HepG2 (cell line): ENCODE measurements at regions not wholly inside any gene's neighbourhood (a gene's known extent, or its start where the extent isn't known, plus 50 kb on each side); places are given as distances from the start of the nearest gene placed in this dataset.

ENCODE experiments used
- ATAC-seq: fragments of 200-7000 bp; cut with Tn5 transposase; 3 replicates; pipeline ENCODE4 v1.9.1; 2020; ENCODE audit warnings: mild to moderate bottlenecking, moderate library complexity
- BruUV-seq: library from RNA; stranded (reverse); fragments of 400-500 nt; replicated peaks from 2 replicates; lab custom pipeline; 2021; lab: Mats Ljungman, UMichigan
- CTCF ChIA-PET: fragments of 300-600 bp; formaldehyde crosslinking; extraction: SDS; loops from one replicate; lab custom pipeline; 2021; ENCODE audit warnings: low total read pairs, inconsistent platforms, low intra/inter-chr PET ratio; lab: Yijun Ruan, JAX
- POLR2A ChIA-PET: fragments of 350-600 bp; sonication (Branson Sonifier 250); formaldehyde crosslinking; loops from one replicate; lab custom pipeline; 2020; ENCODE audit warnings: antibody characterized with exemption, inconsistent platforms; lab: Yijun Ruan, JAX
- DNase-seq: peaks from one replicate; pipeline ENCODE4 v3.0.0-alpha.2; 2015; ENCODE audit warnings: low spot score
- FAIRE-seq: peaks from 3 replicates; lab custom pipeline; 2011; peaks lifted over from hg19 to GRCh38; lab: Jason Lieb, UNC
- H2AFZ ChIP-seq: one replicate; pipeline ENCODE4 v1.6.1; 2011; ENCODE audit warnings: low read length, inconsistent platforms
- H3K27ac ChIP-seq: fragments of 300-600 bp; 3 replicates; pipeline ENCODE4 v1.8.0; 2011; ENCODE audit warnings: mixed run types, mild to moderate bottlenecking, mixed read lengths, low read length, inconsistent platforms; ENCODE audit not compliant: insufficient read depth; ENCODE audit errors: extremely low read length
- H3K27me3 ChIP-seq, 2 experiments: fragments of 200-600 bp in 1 of 2; 2 replicates in 1 of 2; 3 replicates in 1 of 2; pipeline versions ENCODE4 v1.6.0 to v1.8.0; 2011; ENCODE audit warnings: low read length in 2 of 2, mild to moderate bottlenecking in 2 of 2, moderate library complexity in 2 of 2, inconsistent platforms in 1 of 2; ENCODE audit not compliant: insufficient read depth in 2 of 2, control insufficient read depth in 1 of 2
- H3K36me3 ChIP-seq, 2 experiments: fragments of 200-600 bp in 1 of 2; replicated peaks in 1 of 2; 2 replicates in 1 of 2; 3 replicates in 1 of 2; pipeline versions ENCODE4 v1.5.1 to v1.8.0; 2011; ENCODE audit warnings: low read length in 2 of 2, inconsistent platforms in 1 of 2; ENCODE audit not compliant: insufficient read depth in 2 of 2, control insufficient read depth in 1 of 2
- H3K4me1 ChIP-seq: 2 replicates; pipeline ENCODE4 v1.5.1; 2012; ENCODE audit warnings: low read length, inconsistent platforms; ENCODE audit not compliant: insufficient read depth
- H3K4me2 ChIP-seq: 2 replicates; pipeline ENCODE4 v1.6.0; 2011; ENCODE audit warnings: low read depth, low read length, inconsistent platforms
- H3K4me3 ChIP-seq, 3 experiments: fragments of 200-600 bp in 1 of 3; sonication (generic), shearing (Covaris generic) in 1 of 3; replicated peaks in 1 of 3; 2 replicates each; pipeline ENCODE4 v1.5.1; 2011 to 2016; ENCODE audit warnings: low read length in 3 of 3, inconsistent platforms in 2 of 3, low read depth in 2 of 3, mild to moderate bottlenecking in 2 of 3, control low read depth in 1 of 3, mixed read lengths in 1 of 3; ENCODE audit not compliant: insufficient read depth in 1 of 3
- H3K79me2 ChIP-seq: one replicate; pipeline ENCODE4 v1.6.1; 2011; ENCODE audit warnings: low read length, inconsistent platforms; ENCODE audit not compliant: insufficient read depth
- H3K9ac ChIP-seq: 2 replicates; pipeline ENCODE4 v1.6.0; 2011; ENCODE audit warnings: mild to moderate bottlenecking, low read depth, low read length, inconsistent platforms; ENCODE audit not compliant: insufficient read depth
- H3K9me3 ChIP-seq: 2 replicates; pipeline ENCODE4 v1.5.1; 2012; ENCODE audit warnings: mild to moderate bottlenecking, low read length
- H4K20me1 ChIP-seq: 2 replicates; pipeline ENCODE4 v1.6.0; 2011; ENCODE audit warnings: inconsistent platforms, mild to moderate bottlenecking, low read length, moderate library complexity; ENCODE audit not compliant: insufficient read depth
- BRCA1 ChIP-seq: sonication (generic); formaldehyde crosslinking; IDR thresholded peaks from 2 replicates; pipeline ENCODE4 v1.4.0; 2020; ENCODE audit warnings: missing genetic modification reagents
- DNMT1 ChIP-seq: sonication (generic); formaldehyde crosslinking; IDR thresholded peaks from 2 replicates; pipeline ENCODE4 v1.5.1; 2020; ENCODE audit warnings: mild to moderate bottlenecking, missing genetic modification reagents
- FOXP1 ChIP-seq, 2 experiments: fragments of 450-650 bp in 1 of 2; IDR thresholded peaks; 2 replicates each; pipeline ENCODE4 v1.6.1; 2017 to 2018; ENCODE audit warnings: antibody characterized with exemption in 1 of 2
- ISL2 ChIP-seq: sonication (generic); formaldehyde crosslinking; IDR thresholded peaks from 2 replicates; pipeline ENCODE4 v1.5.0; 2020; ENCODE audit warnings: missing genetic modification reagents
- JDP2 ChIP-seq: sonication (generic); formaldehyde crosslinking; IDR thresholded peaks from 2 replicates; pipeline ENCODE4 v1.8.1; 2022; ENCODE audit warnings: missing genetic modification reagents, borderline replicate concordance
- KLF6 ChIP-seq: IDR thresholded peaks from 2 replicates; pipeline ENCODE4 v1.8.0; 2016; ENCODE audit warnings: missing biosample characterization, missing genetic modification reagents
- NCOA1 ChIP-seq: sonication (generic); formaldehyde crosslinking; IDR thresholded peaks from 2 replicates; pipeline ENCODE4 v1.9.0; 2021; ENCODE audit warnings: missing genetic modification reagents
- RAD51 ChIP-seq: fragments of 450-650 bp; IDR thresholded peaks from 2 replicates; pipeline ENCODE4 v1.6.1; 2016; ENCODE audit warnings: borderline replicate concordance
- RNF2 ChIP-seq: fragments of 450-650 bp; conservative IDR thresholded peaks from 2 replicates; pipeline ENCODE4 v1.6.1; 2016; ENCODE audit warnings: low read depth
- STAT5B ChIP-seq: sonication (generic); formaldehyde crosslinking; IDR thresholded peaks from 2 replicates; pipeline ENCODE4 v1.4.0; 2020; ENCODE audit warnings: missing genetic modification reagents
- TGIF2 ChIP-seq: IDR thresholded peaks from 2 replicates; pipeline ENCODE4 v1.6.1; 2016; ENCODE audit warnings: control low read depth, missing compliant biosample characterization
- ZBTB38 ChIP-seq: sonication (generic); formaldehyde crosslinking; IDR thresholded peaks from 2 replicates; pipeline ENCODE4 v1.5.1; 2020; ENCODE audit warnings: mild to moderate bottlenecking, missing genetic modification reagents
- ZNF547 ChIP-seq: sonication (generic); formaldehyde crosslinking; IDR thresholded peaks from 2 replicates; pipeline ENCODE4 v1.5.1; 2020; ENCODE audit warnings: mild to moderate bottlenecking, missing genetic modification reagents
- ZNF598 ChIP-seq: sonication (generic); formaldehyde crosslinking; IDR thresholded peaks from 2 replicates; pipeline ENCODE4 v1.5.1; 2020; ENCODE audit warnings: mild to moderate bottlenecking, missing genetic modification reagents, borderline replicate concordance
- ZNF883 ChIP-seq: sonication (generic); formaldehyde crosslinking; IDR thresholded peaks from 2 replicates; pipeline ENCODE4 v1.5.1; 2020; ENCODE audit warnings: mild to moderate bottlenecking, missing genetic modification reagents; ENCODE audit errors: not compliant biosample characterization
- WGBS: methylation state at CpG from one replicate; pipeline ENCODE4 v1.1.6; 2017; ENCODE audit warnings: low lambda C conversion rate; 5-methylcytosine and 5-hydroxymethylcytosine counted together
- in situ Hi-C: cut with HindIII; loops from 2 replicates; pipeline ENCODE4 v1.10.0; 2017; ENCODE audit warnings: low pct_unique_long_range_greater_than_20kb; ENCODE audit not compliant: extremely low pct_ligation_motif_present
- intact Hi-C: fragments of 100-400 bp; cut with micrococcal nuclease; formaldehyde crosslinking; loops from one replicate; pipeline ENCODE4 v1.10.0; 2022; ENCODE audit not compliant: unreplicated experiment
- TF ChIP-seq, protein P1 (sequence below): sonication (generic); formaldehyde crosslinking; conservative IDR thresholded peaks from 2 replicates; pipeline ENCODE4 v1.4.0; 2020; ENCODE audit warnings: missing genetic modification reagents
- TF ChIP-seq, protein P2 (sequence below): sonication (generic); formaldehyde crosslinking; IDR thresholded peaks from 2 replicates; pipeline ENCODE4 v1.4.0; 2020; ENCODE audit warnings: missing genetic modification reagents, borderline replicate concordance
- TF ChIP-seq, protein P3 (sequence below): sonication (generic); formaldehyde crosslinking; IDR thresholded peaks from 2 replicates; pipeline ENCODE4 v1.4.0; 2020; ENCODE audit warnings: missing genetic modification reagents, borderline replicate concordance
- TF ChIP-seq, protein P4 (sequence below): sonication (generic); formaldehyde crosslinking; IDR thresholded peaks from 2 replicates; pipeline ENCODE4 v1.5.0; 2020; ENCODE audit warnings: missing genetic modification reagents

DNA sequence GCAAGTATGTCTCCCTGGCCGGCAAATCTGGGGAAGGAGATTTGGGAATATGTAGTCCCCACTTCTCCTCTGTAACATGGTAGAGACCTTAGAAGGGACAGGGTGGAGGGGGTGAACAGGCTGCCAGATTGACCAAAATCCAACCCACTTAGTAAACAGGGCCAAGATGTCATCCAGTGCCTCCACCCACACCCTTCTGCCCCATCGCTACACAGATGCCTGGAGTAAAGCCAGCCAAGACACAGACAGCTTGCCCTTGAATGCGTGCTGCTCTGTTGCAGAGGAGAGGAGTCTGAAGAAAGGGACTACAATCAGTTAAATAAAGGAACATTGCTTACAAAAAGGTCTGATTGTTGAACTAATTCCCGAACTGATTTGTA is 160.1 kb upstream of the LDB2 start:
- Histone ChIP-seq H3K79me2 (no peaks in the 10 kb centered on the region), H3K9me3 (no peaks in the 10 kb centered on the region), H3K27me3 (no peaks in the 10 kb centered on the region; a peak in 2 of 5 replicates), H3K4me3 (no peak overlapping the region), H3K27ac (no peak overlapping the region), H3K4me2 (no peak overlapping the region), H3K4me1 (no peaks in the 10 kb centered on the region), H2AFZ (no peak overlapping the region), H3K9ac (no peak overlapping the region), H4K20me1 (no peaks in the 10 kb centered on the region), H3K36me3 (no peaks in the 10 kb centered on the region)
- POLR2A ChIA-PET, result no interaction called here
- TF ChIP-seq, protein P1, sequence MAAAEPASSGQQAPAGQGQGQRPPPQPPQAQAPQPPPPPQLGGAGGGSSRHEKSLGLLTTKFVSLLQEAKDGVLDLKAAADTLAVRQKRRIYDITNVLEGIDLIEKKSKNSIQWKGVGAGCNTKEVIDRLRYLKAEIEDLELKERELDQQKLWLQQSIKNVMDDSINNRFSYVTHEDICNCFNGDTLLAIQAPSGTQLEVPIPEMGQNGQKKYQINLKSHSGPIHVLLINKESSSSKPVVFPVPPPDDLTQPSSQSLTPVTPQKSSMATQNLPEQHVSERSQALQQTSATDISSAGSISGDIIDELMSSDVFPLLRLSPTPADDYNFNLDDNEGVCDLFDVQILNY, result no peak
- TF ChIP-seq DNMT1 (CRISPR knock-in tag), result no peak
- no peak for TF ChIP-seq KLF6 (CRISPR knock-in tag)
- TF ChIP-seq, protein P2, sequence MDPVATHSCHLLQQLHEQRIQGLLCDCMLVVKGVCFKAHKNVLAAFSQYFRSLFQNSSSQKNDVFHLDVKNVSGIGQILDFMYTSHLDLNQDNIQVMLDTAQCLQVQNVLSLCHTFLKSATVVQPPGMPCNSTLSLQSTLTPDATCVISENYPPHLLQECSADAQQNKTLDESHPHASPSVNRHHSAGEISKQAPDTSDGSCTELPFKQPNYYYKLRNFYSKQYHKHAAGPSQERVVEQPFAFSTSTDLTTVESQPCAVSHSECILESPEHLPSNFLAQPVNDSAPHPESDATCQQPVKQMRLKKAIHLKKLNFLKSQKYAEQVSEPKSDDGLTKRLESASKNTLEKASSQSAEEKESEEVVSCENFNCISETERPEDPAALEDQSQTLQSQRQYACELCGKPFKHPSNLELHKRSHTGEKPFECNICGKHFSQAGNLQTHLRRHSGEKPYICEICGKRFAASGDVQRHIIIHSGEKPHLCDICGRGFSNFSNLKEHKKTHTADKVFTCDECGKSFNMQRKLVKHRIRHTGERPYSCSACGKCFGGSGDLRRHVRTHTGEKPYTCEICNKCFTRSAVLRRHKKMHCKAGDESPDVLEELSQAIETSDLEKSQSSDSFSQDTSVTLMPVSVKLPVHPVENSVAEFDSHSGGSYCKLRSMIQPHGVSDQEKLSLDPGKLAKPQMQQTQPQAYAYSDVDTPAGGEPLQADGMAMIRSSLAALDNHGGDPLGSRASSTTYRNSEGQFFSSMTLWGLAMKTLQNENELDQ, result no peak
- no peak for TF ChIP-seq RNF2
- no peak for TF ChIP-seq BRCA1 (CRISPR knock-in tag)
- TF ChIP-seq, protein P3, sequence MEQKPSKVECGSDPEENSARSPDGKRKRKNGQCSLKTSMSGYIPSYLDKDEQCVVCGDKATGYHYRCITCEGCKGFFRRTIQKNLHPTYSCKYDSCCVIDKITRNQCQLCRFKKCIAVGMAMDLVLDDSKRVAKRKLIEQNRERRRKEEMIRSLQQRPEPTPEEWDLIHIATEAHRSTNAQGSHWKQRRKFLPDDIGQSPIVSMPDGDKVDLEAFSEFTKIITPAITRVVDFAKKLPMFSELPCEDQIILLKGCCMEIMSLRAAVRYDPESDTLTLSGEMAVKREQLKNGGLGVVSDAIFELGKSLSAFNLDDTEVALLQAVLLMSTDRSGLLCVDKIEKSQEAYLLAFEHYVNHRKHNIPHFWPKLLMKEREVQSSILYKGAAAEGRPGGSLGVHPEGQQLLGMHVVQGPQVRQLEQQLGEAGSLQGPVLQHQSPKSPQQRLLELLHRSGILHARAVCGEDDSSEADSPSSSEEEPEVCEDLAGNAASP (CRISPR knock-in tag), result no peak
- no peak for TF ChIP-seq TGIF2
- no peak for TF ChIP-seq ZNF598 (CRISPR knock-in tag)
- no peak for TF ChIP-seq ISL2 (CRISPR knock-in tag)
- TF ChIP-seq JDP2 (CRISPR knock-in tag), result no peak
- TF ChIP-seq ZNF883 (CRISPR knock-in tag), result no peak
- TF ChIP-seq ZBTB38, result no peak
- TF ChIP-seq RAD51, result no peak
- TF ChIP-seq NCOA1, result no peak
- TF ChIP-seq, protein P4, sequence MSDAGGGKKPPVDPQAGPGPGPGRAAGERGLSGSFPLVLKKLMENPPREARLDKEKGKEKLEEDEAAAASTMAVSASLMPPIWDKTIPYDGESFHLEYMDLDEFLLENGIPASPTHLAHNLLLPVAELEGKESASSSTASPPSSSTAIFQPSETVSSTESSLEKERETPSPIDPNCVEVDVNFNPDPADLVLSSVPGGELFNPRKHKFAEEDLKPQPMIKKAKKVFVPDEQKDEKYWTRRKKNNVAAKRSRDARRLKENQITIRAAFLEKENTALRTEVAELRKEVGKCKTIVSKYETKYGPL (CRISPR knock-in tag), result no peak
- no peak for TF ChIP-seq STAT5B (CRISPR knock-in tag)
- no peak for TF ChIP-seq ZNF547 (CRISPR knock-in tag)
- TF ChIP-seq FOXP1 (IDR thresholded peaks at IDR 0.05), result no peak
- no peak for TF ChIP-seq FOXP1 (CRISPR knock-in tag; IDR thresholded peaks at IDR 0.05)
- no TSS peak for BruUV-seq
- no peak for ATAC-seq
- in situ Hi-C loops (no loop called here), intact Hi-C loops (no loop called here)
- no peak for DNase-seq
- 25% methylated on average over 4 of the region's 4 CpGs for WGBS
- CTCF ChIA-PET, result no interaction called here
- FAIRE-seq, result no peak
